Left forelimb (tissue), 1 donor: ENCODE measurements at regions not wholly inside any gene's neighbourhood (a gene's known extent, or its start where the extent isn't known, plus 50 kb on each side); places are given as distances from the start of the nearest gene placed in this dataset.
"Not testable (repeated sequence)": the region's sequence is repeated elsewhere in the genome, so short reads cannot be mapped to it uniquely, and the experiment has no call there.

Experiments
- DNase-seq: peaks from one replicate; pipeline ENCODE4 v3.0.0-alpha.2; 2018; ENCODE audit warnings: low spot score

GRCh38 chr12:93979189-93979588 lies 169.2 kb upstream of the PLXNC1 start:
- no peak for DNase-seq

GRCh38 chr12:93980711-93981110 lies 167.7 kb upstream of the PLXNC1 start:
- no peak for DNase-seq

DNA sequence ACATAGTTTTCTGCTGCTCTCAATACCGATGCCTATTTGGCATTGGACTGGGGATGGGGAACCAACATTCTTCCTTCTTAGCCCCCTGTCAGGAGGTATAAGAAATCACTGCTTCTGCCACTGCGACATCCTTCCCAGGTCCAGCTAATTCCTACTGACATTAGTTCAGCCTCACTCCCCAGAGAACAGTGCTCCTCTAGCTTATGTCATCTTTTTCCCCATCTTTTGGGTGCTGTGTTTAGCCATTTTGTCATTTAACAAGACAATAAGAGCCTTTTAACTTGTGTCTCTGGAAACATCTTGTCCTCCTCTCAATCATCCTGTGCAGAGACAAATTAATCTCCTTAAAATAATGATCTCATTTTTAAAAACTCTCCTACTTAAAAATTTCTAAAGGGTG lies 167.0 kb upstream of the PLXNC1 start:
- DNase-seq = no peak

- DNase-seq = no peak
These were observed 165.5 kb upstream of the PLXNC1 start for GRCh38 chr12:93982771-93983315.

DNA sequence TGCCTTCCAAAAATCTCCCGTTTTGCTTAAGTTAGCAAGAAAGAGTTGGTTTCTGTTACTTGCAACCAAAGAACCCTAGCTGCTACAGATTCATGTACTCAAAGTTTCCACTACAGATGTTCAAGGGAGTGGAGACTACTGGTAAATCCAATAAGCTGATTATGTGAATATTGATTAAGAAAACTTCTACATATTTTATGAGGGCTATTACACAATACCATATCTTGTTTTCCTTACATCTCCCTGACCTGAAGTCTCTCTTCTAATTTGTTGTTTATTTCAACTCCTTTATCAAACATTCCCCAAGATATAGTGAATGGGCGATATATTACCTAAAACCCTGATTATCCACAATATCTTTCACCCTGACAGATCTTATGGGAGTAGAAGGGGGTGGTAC lies 164.4 kb upstream of the PLXNC1 start:
- DNase-seq = no peak

DNA sequence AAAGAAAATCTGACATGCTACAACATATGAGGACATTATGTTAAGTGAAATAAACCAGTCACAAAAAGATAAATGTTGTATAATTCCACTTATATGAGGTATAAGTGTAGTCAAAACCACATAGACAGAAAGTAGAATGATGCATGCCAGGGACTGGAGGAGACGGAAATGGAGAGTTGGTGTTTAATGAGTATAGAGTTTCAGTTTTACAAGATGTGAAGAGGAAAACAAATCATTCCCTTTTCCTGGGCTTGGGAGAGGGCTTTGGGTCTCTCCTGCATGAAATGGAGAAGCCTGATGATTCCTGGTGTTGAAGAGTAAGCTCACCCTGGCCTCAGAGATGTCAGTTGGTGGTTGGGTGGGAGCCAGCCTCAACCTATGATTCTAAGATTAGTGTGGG lies 158.4 kb upstream of the PLXNC1 start:
- no peak for DNase-seq

DNA sequence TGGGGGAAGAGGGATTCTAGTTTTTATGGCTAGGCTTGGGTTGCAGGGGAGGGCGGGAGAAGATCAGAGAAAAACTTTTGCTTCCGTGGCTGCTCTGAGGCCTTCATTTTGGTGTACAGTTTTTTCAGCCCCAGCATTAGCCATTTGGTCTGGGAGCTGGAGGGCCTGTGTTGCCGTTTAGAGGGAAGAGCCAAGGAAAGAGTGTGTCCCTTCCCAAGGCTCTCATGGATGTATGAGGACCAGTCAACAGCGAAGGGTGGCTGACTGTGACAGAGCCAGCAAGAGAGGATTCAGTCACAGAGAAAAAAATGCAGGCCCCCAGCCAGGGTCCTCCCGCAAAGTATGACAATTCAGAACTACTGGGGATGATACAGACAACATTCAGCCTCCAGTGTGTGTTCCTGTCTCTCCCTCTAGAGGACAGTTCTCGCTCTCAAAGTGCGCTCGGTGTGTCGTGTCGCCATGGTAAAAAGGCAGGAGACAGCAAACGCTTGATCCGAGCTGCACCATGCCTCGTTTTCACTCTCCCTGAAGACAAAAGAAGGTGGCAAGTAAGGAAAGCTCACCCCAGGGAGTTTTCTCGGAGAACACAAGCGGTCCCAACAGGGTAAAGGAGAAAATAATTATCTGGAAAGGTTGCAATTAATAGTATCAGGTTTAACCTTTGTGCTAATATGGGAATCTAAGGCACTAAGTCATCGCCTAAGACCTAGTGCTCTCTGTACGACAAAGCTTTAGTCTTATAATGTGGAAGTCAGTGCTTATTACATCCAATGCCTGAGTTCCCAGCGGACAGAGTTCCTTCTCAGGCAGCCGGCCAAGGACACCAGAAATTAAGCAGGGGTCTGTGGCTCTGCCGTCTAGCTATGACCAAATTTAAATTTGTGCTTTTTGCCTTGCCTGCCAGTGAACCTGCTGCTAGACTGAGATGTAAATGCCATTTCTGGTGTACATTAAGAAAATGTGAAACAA lies 157.3 kb upstream of the PLXNC1 start:
- DNase-seq = no peak

DNA sequence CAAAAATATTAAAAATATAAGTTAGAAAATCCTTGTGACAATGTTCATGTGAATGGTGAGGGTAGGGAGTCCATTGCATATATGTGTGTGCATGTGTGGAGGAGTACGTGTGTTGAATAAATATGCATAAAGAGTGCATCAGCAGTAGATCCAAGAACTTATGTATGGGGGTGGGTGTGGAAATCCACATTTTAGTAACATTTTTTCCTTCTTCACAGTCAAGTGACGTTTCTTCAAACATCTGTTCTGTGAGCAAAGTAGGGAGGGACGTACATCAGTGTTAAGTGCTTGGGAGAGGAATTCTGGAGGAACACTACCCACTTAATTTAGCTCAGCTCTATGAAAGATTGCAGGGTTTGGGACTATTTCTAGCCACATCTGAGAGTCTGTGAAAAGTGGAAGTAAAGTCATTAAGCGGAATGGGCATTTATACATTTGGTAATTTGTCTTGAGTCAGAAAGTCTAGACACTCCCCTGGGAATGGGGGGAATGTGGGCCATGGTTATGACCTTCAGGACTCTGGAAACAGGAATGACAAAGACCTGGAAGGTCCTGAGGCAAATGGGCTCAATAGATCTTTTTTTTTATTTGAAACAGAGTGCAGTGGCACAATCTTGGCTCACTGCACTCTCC lies 156.4 kb upstream of the PLXNC1 start:
- DNase-seq = no peak

- DNase-seq = no peak
These were observed 153.7 kb upstream of the PLXNC1 start for GRCh38 chr12:93994721-93995120.

- no peak for DNase-seq
These were observed 152.1 kb upstream of the PLXNC1 start for GRCh38 chr12:93996321-93996720.

DNA sequence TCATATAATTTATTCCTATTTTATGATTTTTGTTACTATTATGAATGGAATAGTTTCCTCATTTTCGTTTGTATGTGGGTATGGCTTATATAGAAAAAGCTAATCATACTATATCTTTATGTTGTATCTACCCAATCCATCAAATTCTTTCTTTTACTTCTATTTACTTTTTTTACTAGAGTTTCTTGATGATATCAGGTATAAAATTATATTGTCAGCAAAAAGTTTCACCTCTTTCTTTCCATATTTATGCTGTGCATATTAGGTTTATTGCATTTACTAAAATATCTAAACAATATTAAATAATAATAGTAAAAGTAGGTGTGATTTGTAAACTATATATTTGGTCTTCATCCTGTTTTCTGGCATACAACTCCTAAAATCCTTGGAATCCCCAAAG lies 146.7 kb upstream of the PLXNC1 start:
- DNase-seq = no peak

DNA sequence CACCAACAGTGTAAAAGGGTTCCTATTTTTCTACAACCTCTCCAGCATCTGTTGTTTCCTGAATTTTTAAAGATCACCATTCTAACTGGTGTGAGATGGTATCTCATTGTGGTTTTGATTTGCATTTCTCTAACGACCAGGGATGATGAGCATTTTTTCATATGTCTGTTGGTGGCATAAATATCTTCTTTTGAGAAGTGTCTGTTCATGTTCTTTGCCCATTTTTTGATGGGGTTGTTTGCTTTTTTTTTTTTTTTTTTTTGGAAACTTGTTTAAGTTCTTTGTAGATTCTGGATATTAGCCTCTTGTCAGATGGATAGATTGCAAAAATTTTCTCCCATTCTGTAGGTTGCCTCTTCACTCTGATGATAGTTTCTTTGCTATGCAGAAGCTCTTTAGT lies 145.5 kb upstream of the PLXNC1 start:
- DNase-seq = not testable (repeated sequence)

DNA sequence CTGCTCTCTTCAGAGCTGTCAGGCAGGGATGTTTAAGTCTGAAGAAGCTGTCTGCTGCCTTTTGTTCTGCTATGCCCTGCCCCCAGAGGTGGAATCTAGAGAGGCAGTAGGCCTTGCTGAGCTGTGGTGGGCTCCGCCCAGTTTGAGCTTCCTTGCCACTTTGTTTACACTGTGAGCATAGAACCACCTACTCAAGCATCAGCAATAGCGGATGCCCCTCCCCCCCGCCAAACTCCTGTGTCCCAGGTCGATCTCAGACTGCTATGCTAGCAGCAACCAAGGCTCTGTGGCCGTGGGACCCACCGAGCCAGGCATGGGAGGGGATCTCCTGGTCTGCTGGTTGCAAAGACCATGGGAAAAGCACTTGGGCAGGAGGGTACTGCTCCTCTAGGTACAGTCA lies 140.5 kb upstream of the PLXNC1 start:
- DNase-seq = not testable (repeated sequence)

DNA sequence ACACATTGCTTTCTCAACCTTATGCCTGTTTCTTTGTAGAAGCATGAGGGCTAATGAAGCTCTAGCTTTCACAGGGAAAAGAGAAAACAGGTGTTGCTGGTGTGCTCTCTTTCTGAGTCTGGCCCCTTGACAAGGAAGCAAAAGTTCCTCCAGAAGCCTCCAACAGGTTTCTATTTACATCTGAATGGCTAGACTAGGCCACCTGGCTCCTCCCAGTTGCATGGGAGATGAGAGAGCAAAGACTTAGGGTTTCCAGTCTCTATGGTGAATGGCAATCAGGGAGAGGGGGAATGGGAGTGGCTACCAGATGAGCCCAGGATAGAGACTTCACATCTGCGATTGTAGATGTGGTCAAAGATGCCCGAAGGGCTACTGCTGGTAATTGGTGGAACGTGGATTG lies 138.1 kb upstream of the PLXNC1 start:
- DNase-seq = no peak

GRCh38 chr12:94012071-94012470 lies 136.3 kb upstream of the PLXNC1 start:
- no peak for DNase-seq

GRCh38 chr12:94012590-94012989 lies 135.8 kb upstream of the PLXNC1 start:
- DNase-seq = no peak

DNA sequence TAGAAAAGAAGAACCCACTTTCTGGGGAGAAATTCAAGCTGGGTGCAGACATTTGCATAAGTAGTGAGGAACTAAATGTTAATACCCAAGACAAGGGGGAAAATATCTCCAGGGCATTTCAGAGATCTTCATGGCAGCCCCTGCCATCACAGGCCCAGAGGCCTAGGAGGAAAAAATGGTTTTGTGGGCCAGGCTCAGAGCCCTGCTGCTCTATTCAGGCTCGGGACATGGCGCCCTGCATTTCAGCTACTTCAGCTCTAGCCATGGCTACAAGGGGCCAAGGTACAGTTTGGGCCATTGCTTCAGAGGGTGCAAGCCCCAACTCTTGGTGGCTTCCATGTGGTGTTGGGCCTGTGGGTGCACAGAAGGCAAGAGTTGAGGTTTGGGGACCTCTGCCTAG lies 131.1 kb upstream of the PLXNC1 start:
- DNase-seq = not testable (repeated sequence)

DNA sequence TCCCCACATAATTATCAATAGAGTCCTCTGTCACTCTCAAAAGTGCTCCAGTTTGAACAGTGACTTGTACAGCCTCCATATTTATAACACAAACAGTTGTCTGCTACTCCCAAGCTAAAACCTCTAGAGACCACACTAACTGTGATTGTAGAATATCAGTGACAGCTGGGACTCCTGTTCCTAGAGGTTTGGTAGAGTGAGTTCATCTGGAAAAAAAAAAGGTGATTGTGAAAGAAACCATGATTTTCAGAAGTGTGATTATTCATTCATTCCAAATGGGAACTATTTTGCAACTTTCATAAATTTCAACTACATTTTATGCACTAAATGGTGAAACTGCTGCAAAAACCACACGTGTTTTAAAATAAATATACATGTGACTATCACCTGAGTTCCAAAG lies 128.0 kb upstream of the PLXNC1 start:
- no peak for DNase-seq

GRCh38 chr12:94023879-94024278 lies 124.5 kb upstream of the PLXNC1 start:
- DNase-seq = no peak

GRCh38 chr12:94025068-94025467 lies 123.3 kb upstream of the PLXNC1 start:
- no peak for DNase-seq

GRCh38 chr12:94025756-94026155 lies 122.6 kb upstream of the PLXNC1 start:
- DNase-seq = no peak

DNA sequence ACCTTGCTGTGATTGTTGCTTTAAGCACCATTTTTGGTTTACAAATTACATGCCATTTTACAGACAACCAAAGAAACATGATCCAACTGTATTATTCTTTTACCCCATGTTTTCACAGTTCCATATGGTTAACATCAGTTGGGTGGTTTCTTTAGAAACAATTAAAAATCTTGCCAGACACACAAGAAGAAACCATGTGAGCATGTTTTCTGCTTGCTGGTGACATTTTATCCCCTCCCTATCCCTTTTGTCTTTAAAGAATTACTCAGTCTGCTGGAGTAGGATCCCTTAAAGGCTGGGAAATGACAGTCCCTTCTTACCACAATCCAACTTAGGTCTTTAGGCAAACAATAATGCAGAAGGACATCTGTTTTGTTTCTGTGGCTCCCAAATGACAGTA lies 121.8 kb upstream of the PLXNC1 start:
- DNase-seq = no peak

DNA sequence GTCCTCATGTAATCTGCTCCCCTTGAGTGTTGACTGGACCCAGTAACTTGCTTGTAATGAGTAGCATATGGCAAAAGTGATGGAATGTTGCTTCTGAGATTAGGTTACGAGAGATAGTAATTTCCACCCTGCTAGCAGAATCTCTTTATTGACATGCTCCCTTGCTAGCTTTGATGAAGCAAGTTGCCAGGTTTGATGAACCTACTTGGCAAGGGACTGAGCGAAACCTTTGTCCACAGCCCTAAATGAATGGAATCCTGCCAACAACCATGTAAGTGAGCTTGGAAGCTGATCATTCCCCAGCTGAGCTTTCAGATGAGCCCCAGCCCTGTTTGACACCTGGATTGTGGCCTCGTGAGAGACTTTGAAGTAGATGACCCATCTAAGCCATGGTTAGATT lies 120.8 kb upstream of the PLXNC1 start:
- DNase-seq = no peak
